HG03558 (cell line): ENCODE measurements at regions not wholly inside any gene's neighbourhood (a gene's known extent, or its start where the extent isn't known, plus 50 kb on each side); places are given as distances from the start of the nearest gene placed in this dataset.
"Not testable (repeated sequence)": the region's sequence is repeated elsewhere in the genome, so short reads cannot be mapped to it uniquely, and the experiment has no call there.

Source experiments
- ATAC-seq: cut with Tn5 transposase; IDR thresholded peaks from one replicate; pipeline ENCODE4 v1.9.1; 2021; ENCODE audit warnings: moderate number of reproducible peaks; ENCODE audit not compliant: unreplicated experiment; ENCODE audit errors: extremely low read depth

- ATAC-seq: no peak
Measured at GRCh38 chr3:106331636-106332035, 462.8 kb upstream of the CBLB start.

GRCh38 chr3:106332129-106332528 lies 463.3 kb upstream of the CBLB start:
- no peak for ATAC-seq

- peak; percentile 37 for ATAC-seq
Measured at GRCh38 chr3:106332884-106333283, 464.1 kb upstream of the CBLB start.

- no peak for ATAC-seq
Measured at GRCh38 chr3:106333911-106334618, 465.3 kb upstream of the CBLB start.

- ATAC-seq: no peak
Measured at GRCh38 chr3:106336619-106337018, 467.8 kb upstream of the CBLB start.

- ATAC-seq: no peak
Measured at GRCh38 chr3:106337116-106337515, 468.3 kb upstream of the CBLB start.

- ATAC-seq: no peak
Measured at GRCh38 chr3:106338582-106339214, 469.9 kb upstream of the CBLB start.

GRCh38 chr3:106339551-106339950 lies 470.7 kb upstream of the CBLB start:
- ATAC-seq: no peak

- ATAC-seq: no peak
Measured at GRCh38 chr3:106341087-106341486, 472.3 kb upstream of the CBLB start.

- no peak for ATAC-seq
Measured at GRCh38 chr3:106341586-106342162, 472.9 kb upstream of the CBLB start.

GRCh38 chr3:106342386-106342785 lies 473.6 kb upstream of the CBLB start:
- no peak for ATAC-seq

GRCh38 chr3:106343811-106344210 lies 475.0 kb upstream of the CBLB start:
- ATAC-seq: no peak

GRCh38 chr3:106345353-106346027 lies 476.7 kb upstream of the CBLB start:
- ATAC-seq: no peak

GRCh38 chr3:106347350-106347749 lies 478.5 kb upstream of the CBLB start:
- ATAC-seq: no peak

- no peak for ATAC-seq
Measured at GRCh38 chr3:106348139-106348690, 479.4 kb upstream of the CBLB start.

GRCh38 chr3:106349191-106349881 lies 480.5 kb upstream of the CBLB start:
- no peak for ATAC-seq

- ATAC-seq: no peak
Measured at GRCh38 chr3:106355873-106356272, 487.1 kb upstream of the CBLB start.

GRCh38 chr3:106359692-106360091 lies 490.9 kb upstream of the CBLB start:
- no peak for ATAC-seq

GRCh38 chr3:106360901-106361300 lies 492.1 kb upstream of the CBLB start:
- ATAC-seq: not testable (repeated sequence)

GRCh38 chr3:106364477-106364876 lies 495.7 kb upstream of the CBLB start:
- no peak for ATAC-seq
